Sigmoid colon (tissue), 6 donors: ENCODE measurements at regions not wholly inside any gene's neighbourhood (a gene's known extent, or its start where the extent isn't known, plus 50 kb on each side); places are given as distances from the start of the nearest gene placed in this dataset.

ENCODE experiments used
- DNase-seq: peaks from one replicate; pipeline ENCODE4 v3.0.0-alpha.2; 2019
- H3K27ac ChIP-seq, 4 donors: fragments of 200-600 bp; sonication (generic); one replicate each; pipeline ENCODE4 v1.5.1; 2016 to 2019; ENCODE audit warnings: mild to moderate bottlenecking in 1 of 4
- H3K27me3 ChIP-seq, 3 donors: fragments of 200-600 bp; sonication (generic); one replicate each; pipeline ENCODE4 v1.5.1; 2019; ENCODE audit warnings: mild to moderate bottlenecking in 1 of 3
- H3K36me3 ChIP-seq, 4 donors: fragments of 200-600 bp; sonication (generic); one replicate each; pipeline ENCODE4 v1.5.1; 2016 to 2019
- H3K4me1 ChIP-seq, 4 donors: fragments of 200-600 bp; sonication (generic); one replicate each; pipeline ENCODE4 v1.5.1; 2017 to 2019
- H3K4me3 ChIP-seq, 4 donors: fragments of 200-600 bp; sonication (generic); one replicate each; pipeline ENCODE4 v1.5.1; 2017 to 2019; ENCODE audit warnings: mild to moderate bottlenecking in 2 of 4, moderate library complexity in 1 of 4
- H3K9me3 ChIP-seq, 4 donors: fragments of 200-600 bp in 3 of 4; sonication (generic) in 3 of 4; one replicate each; pipeline versions ENCODE4 v1.5.1 to v1.6.1; 2013 to 2019
- CTCF ChIP-seq, 4 experiments: fragments of 450-650 bp in 3 of 4; fragments of 200-600 bp in 1 of 4; IDR thresholded peaks; one replicate each; pipeline ENCODE4 v1.5.1; 2016 to 2019; ENCODE audit warnings: antibody characterized with exemption in 4 of 4, mild to moderate bottlenecking in 3 of 4, moderate library complexity in 2 of 4
- EP300 ChIP-seq, 4 donors: sonication (generic); formaldehyde crosslinking; IDR thresholded peaks; one replicate each; pipeline ENCODE4 v1.6.1; 2017; ENCODE audit warnings: antibody characterized with exemption in 4 of 4
- POLR2A ChIP-seq, 2 donors: fragments of 450-650 bp; IDR thresholded peaks; one replicate each; pipeline ENCODE4 v1.6.1; 2016; ENCODE audit warnings: antibody characterized with exemption in 2 of 2, mild to moderate bottlenecking in 2 of 2, moderate library complexity in 2 of 2
- POLR2AphosphoS5 ChIP-seq, 4 donors: sonication (generic); formaldehyde crosslinking; IDR thresholded peaks; one replicate each; pipeline ENCODE4 v1.6.1; 2017; ENCODE audit warnings: antibody characterized with exemption in 4 of 4
- WGBS, 2 donors: extraction: QIAGEN DNeasy Blood & Tissue Kit; methylation state at CpG; one replicate each; pipeline ENCODE4 v1.1.7; 2013; 5-methylcytosine and 5-hydroxymethylcytosine counted together
- intact Hi-C: fragments of 100-400 bp; cut with DNase I; formaldehyde crosslinking; loops from one replicate; pipeline ENCODE4 v1.15.1; 2023
- donor health status: healthy with polysubstance abuse.
- donor health status: healthy.

GRCh38 chr1:18043871-18044270, 63.7 kb upstream of the IGSF21 start:
- no peak for TF ChIP-seq CTCF (IDR thresholded peaks at IDR 0.05)
- no peak for TF ChIP-seq EP300 (IDR thresholded peaks at IDR 0.05)
- no peak for TF ChIP-seq POLR2A (IDR thresholded peaks at IDR 0.05)
- no peak for TF ChIP-seq POLR2AphosphoS5 (IDR thresholded peaks at IDR 0.05)
- Histone ChIP-seq H3K9me3 (no peaks in the 10 kb centered on the region), H3K27me3 (peaks cover 0 to 12% (median 0%) of the 10 kb centered on the region in 3 donors), H3K36me3 (no peaks in the 10 kb centered on the region), H3K4me3 (no peak overlapping the region), H3K27ac (no peak overlapping the region), H3K4me1 (no peaks in the 10 kb centered on the region)
- intact Hi-C loops = no loop called here
- DNase-seq = no peak
- 54 to 69% methylated on average over 2 of the region's 2 CpGs for WGBS, 2 donors

- DNase-seq = no peak
- no peak for TF ChIP-seq EP300 (IDR thresholded peaks at IDR 0.05)
- no peak for TF ChIP-seq POLR2AphosphoS5 (IDR thresholded peaks at IDR 0.05)
- TF ChIP-seq CTCF (IDR thresholded peaks at IDR 0.05) = no peak
- TF ChIP-seq POLR2A (IDR thresholded peaks at IDR 0.05) = no peak
- Histone ChIP-seq H3K27ac (no peak overlapping the region), H3K36me3 (no peaks in the 10 kb centered on the region), H3K4me1 (no peaks in the 10 kb centered on the region), H3K4me3 (no peak overlapping the region), H3K9me3 (no peaks in the 10 kb centered on the region), H3K27me3 (peaks cover 0 to 12% (median 0%) of the 10 kb centered on the region in 3 donors)
- intact Hi-C loops = no loop called here
- WGBS, 2 donors = 52 to 73% methylated on average over 5 of the region's 5 CpGs
Observed at GRCh38 chr1:18045203-18045602, 62.4 kb upstream of the IGSF21 start.

GRCh38 chr1:18045621-18046020, 62.0 kb upstream of the IGSF21 start:
- 62 to 66% methylated on average over 8 of the region's 8 CpGs for WGBS, 2 donors
- no peaks in the 10 kb centered on the region for H3K36me3 ChIP-seq
- intact Hi-C loops = no loop called here
- no peak for TF ChIP-seq POLR2A (IDR thresholded peaks at IDR 0.05)
- TF ChIP-seq POLR2AphosphoS5 (IDR thresholded peaks at IDR 0.05) = no peak
- no peak for TF ChIP-seq EP300 (IDR thresholded peaks at IDR 0.05)
- no peak for TF ChIP-seq CTCF (IDR thresholded peaks at IDR 0.05)
- DNase-seq = no peak
- H3K4me1 ChIP-seq = no peaks in the 10 kb centered on the region
- H3K27ac ChIP-seq = no peak overlapping the region
- H3K4me3 ChIP-seq = no peak overlapping the region
- H3K27me3 ChIP-seq = peaks cover 0 to 12% (median 0%) of the 10 kb centered on the region in 3 donors
- H3K9me3 ChIP-seq = no peaks in the 10 kb centered on the region

- Histone ChIP-seq H3K4me1 (no peaks in the 10 kb centered on the region), H3K27me3 (peaks cover 0 to 12% (median 0%) of the 10 kb centered on the region in 3 donors), H3K4me3 (no peak overlapping the region), H3K27ac (no peak overlapping the region), H3K36me3 (no peaks in the 10 kb centered on the region), H3K9me3 (no peaks in the 10 kb centered on the region)
- TF ChIP-seq CTCF (IDR thresholded peaks at IDR 0.05) (no peak), POLR2AphosphoS5 (IDR thresholded peaks at IDR 0.05) (no peak), POLR2A (IDR thresholded peaks at IDR 0.05) (no peak), EP300 (IDR thresholded peaks at IDR 0.05) (no peak)
- intact Hi-C loops = no loop called here
- no peak for DNase-seq
- 92 to 93% methylated on average over 3 of the region's 3 CpGs for WGBS, 2 donors
Observed at GRCh38 chr1:18047122-18047521, 60.5 kb upstream of the IGSF21 start.

GRCh38 chr1:18049228-18049627, 58.4 kb upstream of the IGSF21 start:
- Histone ChIP-seq H3K27me3 (peaks cover 0 to 9% (median 0%) of the 10 kb centered on the region in 3 donors), H3K36me3 (no peaks in the 10 kb centered on the region), H3K27ac (no peak overlapping the region), H3K4me1 (no peaks in the 10 kb centered on the region), H3K9me3 (no peaks in the 10 kb centered on the region), H3K4me3 (no peak overlapping the region)
- intact Hi-C loops = no loop called here
- no peak for TF ChIP-seq POLR2A (IDR thresholded peaks at IDR 0.05)
- TF ChIP-seq POLR2AphosphoS5 (IDR thresholded peaks at IDR 0.05) = no peak
- no peak for TF ChIP-seq EP300 (IDR thresholded peaks at IDR 0.05)
- TF ChIP-seq CTCF (IDR thresholded peaks at IDR 0.05) = no peak
- 98 to 99% methylated on average over 1 of the region's 1 CpG for WGBS, 2 donors
- no peak for DNase-seq
